GM19468 (cell line): ENCODE measurements at regions not wholly inside any gene's neighbourhood (a gene's known extent, or its start where the extent isn't known, plus 50 kb on each side); places are given as distances from the start of the nearest gene placed in this dataset.
"Not testable (repeated sequence)": the region's sequence is repeated elsewhere in the genome, so short reads cannot be mapped to it uniquely, and the experiment has no call there.

Source experiments
- ATAC-seq: cut with Tn5 transposase; IDR thresholded peaks from one replicate; pipeline ENCODE4 v1.9.1; 2021; ENCODE audit warnings: mild to moderate bottlenecking, moderate library complexity, moderate number of reproducible peaks; ENCODE audit not compliant: unreplicated experiment; ENCODE audit errors: extremely low read depth

DNA sequence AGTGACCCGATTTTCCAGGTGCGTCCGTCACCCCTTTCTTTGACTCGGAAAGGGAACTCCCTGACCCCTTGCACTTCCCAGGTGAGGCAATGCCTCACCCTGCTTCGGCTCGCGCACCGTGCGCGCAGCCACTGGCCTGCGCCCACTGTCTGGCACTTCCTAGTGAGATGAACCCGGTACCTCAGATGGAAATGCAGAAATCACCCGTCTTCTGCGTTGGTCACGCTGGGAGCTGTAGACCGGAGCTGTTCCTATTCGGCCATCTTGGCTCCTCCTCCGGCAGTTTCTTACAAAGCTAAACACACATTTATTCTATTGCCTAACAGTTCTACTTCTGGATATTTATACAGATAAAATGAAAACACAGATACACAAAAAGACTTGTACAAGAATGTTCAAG, 527.6 kb upstream of the LRRN3 start:
- ATAC-seq, result not testable (repeated sequence)

DNA sequence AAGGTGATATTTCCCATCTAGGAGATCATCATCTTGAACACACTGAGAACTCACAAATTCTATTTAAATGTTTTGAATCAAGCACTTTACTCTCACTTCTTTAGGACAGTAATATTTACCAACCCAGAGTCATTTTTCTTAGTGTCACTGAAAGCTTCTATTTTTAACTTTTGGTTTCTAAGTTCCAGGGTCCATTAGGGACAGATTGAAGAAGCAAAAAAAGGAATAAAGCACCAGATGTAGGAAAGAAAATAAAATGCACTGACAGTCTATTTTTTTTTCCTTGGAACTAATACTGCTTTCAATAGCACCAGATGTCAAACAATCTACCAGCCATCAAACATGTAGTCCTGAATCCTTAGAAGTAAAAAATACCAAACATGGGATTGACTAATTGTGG, 526.7 kb upstream of the LRRN3 start:
- ATAC-seq, result no peak

DNA sequence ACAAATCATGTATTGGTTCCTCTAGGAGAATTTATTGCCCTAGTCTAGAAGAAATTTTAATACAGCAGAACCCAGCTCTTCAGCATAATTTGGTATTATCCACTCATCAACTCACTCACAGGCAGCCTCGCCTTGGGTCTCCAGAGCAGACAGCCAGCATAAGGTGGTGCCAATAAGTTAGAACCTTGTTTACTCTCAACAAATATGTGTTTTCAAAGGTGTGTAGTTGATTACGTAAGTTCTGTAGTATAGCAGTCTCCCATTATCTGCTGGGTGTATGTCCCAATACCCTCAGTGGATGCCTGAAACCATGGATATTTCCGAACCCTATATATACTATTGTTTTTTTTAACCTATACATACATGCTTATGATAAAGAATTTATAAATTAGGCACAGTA, 522.5 kb upstream of the LRRN3 start:
- ATAC-seq, result no peak

DNA sequence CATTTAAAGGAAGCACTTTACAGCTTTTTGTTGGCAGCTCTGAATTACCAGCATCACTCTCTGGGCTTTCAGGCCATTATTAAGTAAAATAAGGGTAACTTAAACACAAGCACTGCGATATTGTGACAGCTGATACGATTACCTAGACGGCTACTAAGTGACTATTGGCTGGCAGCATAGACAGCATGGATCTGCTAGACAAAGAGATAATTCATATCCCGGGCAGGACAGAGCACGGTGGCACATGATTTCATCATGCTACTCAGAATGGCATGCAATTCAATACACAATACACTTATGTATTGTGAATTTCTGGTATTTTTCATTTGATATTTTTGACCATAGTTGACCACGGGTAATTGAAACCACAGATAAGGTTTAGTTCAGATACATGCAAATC, 522.0 kb upstream of the LRRN3 start:
- no peak for ATAC-seq

DNA sequence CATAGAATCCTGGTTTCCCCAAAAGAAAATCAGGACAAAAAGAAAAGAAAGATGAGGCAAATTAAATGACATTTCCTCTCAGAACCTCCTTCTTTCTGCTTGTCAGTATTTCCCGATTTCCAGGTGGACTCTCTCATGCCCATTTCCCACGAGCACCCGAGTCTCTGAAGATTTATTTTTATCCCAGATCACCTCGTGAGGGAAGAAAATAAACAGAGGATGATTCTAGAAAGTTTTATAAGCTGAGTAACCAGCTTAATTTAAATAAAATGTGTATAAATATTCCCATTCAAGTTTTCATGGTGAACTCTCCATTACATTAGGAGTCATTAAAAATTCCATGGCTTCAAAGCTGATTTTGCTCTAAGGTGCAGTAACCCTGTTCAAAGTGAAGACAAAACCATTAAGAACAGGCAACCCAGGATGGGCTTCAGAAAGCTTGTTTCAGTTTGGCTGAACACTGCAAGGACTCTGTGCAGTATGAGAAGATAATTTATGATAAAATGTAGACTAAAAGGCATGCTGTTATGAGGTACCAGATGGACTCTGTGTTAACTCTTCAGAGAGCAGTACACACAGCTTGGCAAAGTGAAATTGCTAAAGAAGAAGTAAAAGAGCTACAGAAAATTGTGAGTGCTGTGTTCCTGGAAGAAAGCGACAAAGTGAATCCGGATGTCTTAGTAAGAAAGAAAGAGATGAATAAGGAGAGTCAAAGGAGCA, 521.3 kb upstream of the LRRN3 start:
- ATAC-seq, result no peak

DNA sequence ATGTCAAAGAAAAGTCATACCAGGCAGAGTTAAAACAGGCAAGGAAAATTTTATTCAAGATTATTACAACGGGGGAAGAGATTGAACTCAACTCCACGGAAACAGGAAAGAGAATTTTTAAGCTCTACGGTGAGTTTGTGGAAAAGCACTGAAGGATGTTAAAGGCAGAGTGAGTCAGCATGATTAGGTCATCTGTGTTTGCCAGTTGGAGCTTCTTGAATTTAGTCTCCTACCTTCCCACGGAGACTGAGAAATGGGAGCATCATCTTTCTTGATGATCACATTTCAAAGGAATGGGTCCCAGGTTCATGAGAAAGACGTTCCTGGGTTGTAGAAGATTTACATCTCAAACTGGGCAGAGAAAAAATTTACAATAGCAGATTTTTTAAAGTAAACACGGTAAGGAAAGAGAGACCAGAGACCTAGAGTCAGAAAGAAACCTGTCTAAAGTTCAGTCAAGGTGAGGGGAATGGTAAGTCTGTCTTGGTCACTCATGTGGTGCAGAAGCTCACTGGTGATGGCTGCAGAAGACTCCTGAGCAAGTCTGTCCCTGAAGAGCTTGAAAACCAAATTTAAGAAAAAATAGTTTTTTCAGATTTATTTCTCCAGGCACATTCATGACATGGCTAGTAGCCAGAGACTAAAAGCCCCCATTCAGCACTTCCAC, 516.9 kb upstream of the LRRN3 start:
- no peak for ATAC-seq

DNA sequence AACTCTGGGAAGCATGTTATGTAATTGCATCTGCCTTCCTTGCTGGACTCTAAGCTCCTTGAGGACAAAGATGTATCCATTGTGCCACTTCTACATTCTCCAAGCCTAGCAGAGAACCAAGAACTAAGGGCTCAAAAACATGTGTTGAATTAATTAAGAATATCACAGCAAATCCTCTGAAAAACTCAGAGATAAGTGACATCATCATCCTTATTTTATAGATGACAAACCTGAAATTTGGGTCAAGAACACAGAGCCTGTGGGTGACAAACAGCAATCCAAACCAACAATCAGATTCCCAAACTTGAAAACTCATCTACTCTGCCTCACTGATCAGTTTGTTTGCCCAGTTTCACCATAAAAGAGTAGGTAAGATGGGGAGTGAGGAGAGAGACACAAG, 503.6 kb upstream of the LRRN3 start:
- no peak for ATAC-seq

DNA sequence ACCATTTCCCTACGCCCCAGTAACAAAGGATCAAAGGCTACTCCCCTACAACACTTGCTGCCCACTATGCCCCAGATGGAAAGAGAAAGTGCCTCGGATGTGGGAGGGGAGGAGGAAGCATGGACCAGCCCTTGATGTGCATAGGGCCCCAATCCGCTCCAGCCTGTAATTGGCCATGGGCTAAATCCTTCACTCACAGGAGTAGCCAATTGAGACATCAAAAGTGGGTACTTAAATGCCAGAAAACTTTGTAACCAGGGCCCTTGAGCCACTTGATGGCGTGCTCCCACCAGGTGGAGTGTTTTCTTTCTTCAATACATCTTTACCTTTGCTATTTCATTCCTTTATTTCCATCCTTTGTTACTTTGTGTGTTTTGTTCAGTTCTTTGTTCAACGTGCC, 500.5 kb upstream of the LRRN3 start:
- no peak for ATAC-seq

DNA sequence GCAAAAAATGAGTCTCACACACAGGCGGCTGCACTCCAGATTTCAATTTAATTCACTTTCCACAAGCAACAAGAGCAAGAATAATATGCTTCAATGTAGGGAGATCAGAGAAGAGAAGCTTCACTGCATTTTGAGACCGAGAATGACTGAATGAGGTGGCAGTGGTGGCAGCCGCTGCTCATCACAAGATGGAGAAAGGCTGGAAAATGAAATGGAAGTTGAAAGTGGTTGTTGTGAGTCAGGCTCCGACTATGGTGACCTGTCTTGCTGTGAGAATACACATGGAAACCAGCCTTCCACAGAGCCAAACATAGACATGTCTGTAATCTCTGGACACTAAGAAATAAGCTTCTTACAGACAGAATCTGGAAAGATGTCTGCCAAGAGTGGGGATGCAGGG, 499.6 kb upstream of the LRRN3 start:
- no peak for ATAC-seq

DNA sequence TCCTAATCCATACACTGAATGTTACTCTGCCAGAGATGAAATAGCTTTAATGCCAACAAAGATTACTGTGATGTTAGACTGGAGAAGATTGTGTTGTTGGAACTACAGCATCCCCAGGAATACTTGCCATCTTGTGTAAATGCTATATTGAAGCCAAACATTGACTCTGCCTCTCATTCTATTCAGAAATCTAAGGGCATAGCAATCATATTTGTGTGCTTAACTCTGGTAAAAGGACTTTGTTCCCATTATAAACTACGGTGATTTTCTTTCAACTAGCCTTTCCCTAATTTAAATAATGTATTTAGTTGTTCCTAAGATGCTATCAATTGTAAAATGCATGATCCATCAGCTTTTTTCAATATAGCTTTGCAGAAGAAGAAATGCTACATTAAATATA, 498.4 kb upstream of the LRRN3 start:
- no peak for ATAC-seq

DNA sequence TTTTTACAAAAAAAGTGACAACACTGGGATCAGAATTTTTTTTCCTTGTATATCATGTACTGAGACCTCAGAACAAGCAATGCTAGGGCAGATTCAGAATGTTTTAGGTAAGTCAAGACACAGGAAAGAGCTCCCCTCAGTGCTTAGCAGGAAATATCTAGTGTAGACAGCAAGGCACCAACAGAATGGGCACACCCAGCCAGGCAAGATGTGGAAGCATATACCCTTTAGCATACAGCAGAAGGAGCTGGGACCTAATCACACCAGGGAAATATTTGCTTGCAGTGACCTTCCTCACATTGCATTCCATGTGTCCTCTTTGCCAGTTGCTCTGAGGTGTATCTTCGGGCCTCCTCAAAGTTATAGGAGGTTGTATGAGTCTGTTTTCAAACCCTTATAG, 497.6 kb upstream of the LRRN3 start:
- no peak for ATAC-seq

DNA sequence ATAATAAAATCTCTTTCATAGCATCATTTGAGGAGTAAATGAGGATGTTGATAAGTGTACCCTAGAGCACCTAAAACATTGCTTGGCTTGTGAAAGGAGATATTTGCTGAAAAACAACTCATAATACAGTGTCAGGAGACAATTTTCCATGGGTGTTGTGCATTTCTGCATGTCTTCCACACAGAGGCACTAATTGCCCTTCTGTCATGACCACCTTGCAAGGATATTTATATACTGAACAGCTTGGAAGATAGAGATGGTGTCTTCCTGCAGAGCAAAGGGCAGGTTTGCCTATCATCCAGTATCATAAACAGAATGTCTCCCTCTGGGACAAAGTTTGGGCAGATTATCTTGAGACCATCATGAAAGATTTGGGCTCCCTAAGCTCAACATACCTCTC, 495.2 kb upstream of the LRRN3 start:
- ATAC-seq, result no peak

DNA sequence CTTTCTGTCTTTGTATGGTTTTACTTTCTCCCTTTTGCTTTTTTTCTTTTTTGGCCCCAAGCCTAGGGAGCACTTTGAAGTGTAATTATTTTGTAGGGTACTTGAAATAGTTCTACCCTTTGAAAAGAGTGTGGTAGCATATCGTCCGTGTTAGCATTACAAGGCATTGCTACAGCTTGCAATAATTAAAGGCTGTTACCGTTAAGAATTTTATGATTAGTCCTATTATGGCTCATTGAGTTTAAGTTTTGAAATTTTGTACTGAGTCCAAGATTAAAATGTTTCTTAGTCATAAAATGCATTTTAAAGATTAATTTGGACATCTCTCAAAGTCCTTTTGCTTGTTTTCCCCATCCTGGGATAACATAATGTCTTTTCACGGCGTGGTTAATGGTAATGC, 490.0 kb upstream of the LRRN3 start:
- no peak for ATAC-seq

DNA sequence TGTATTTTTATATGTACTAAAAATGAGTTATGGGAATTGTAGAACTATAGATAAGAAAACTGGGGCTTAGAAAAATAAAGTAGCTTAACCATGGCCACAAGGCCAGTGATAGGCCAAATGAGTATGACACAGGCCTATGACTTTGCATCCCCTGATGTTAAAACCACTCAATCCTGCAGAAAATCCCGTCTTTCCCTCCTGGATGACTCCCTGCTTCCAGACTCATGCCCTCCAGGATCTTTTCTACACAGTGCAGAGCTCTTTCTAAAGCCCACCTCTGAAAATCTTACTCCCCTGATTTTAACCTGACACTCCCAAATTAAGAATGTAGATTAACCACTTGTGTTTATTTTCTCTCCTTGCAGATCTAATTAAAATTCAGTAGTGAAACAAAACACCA, 489.2 kb upstream of the LRRN3 start:
- ATAC-seq, result no peak

DNA sequence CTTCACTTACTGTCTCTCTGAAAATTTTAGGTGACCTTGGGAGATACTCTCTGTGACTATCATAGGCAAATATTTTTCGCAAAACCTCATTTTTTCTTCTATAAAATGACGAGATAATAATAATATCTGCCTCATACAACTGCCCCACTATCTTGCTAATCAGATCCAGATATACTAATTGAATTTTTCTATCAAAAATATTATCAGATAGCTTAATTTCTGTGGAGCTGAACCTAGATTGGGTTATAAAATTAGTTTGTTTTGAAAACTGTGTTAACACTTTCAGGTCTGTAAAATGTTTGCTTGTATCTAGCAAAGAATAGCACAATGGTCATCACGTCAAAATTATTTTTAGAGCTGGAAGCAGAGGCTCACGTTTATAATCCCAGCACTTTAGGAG, 486.7 kb upstream of the LRRN3 start:
- no peak for ATAC-seq

DNA sequence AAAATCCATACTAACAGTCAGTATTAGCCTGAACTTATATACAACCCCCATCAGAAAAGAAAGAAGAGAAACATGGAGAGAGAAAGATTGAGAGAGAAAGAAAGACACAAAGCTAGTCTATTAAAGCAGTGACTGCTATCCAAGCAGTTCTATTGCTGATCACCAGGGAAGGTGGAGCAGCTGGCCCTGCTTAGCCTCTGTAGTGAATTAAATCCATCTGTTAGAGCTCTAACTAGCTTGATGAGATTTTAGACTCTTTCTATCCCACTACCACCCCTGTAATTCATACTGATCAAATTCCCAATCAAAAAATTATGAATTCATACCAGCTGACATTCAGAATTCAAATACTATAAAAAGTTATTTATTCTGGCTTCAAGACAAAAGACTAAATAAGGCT, 486.0 kb upstream of the LRRN3 start:
- no peak for ATAC-seq

DNA sequence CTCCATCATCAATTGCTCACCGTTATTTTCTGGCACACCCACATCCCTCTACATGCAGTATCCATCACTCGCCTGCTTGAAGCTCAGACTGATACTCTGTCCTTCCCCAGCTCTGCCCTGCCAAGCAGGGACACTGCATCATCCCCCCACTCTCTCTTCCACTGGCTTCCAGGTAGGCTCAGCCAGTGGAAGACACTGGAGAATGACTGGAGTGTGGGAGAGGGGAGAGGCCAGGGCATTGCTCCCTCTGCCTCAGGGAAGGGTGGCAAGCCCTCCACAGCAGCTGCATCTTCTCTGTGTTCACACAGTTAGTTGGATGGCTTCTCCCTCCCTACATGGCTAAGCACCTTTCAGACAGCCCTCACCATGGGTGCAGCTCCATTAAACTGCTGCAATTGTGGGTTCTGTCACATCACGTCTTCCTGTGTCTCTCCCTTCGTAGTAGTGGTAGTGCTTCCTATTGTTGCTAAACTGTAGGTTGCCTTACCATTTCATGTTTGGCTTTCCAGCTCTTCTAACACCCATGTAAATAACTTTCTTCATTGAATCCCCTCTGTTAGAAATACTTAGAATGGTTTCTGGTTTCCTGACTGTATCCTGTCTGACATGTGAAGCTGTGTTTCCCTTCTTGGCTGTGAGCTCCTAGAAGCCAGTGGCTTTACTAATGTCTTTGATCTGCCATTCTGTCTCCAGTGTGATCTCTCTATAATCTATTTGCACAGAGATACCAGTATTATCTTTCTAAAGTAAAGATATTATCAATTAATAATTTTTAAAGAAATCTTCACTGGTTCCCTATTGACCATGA, 483.7 kb upstream of the LRRN3 start:
- no peak for ATAC-seq

DNA sequence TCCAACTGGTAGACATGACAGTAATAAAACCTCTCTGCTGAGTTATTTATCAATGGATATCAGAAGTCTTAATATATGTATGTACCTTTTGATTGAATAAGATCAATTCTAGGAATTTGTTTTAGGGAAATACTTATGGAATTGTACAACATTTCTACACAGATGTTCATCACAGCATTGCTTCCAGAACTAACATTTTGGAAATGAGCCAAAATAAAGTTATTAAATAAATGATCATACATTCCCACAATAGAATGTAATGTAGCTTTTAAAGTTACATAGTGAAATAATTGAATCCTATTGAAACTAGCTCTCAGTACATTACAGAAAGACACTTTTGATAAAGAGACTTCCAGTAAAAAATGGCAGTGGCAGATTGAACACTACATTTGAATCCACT, 481.6 kb upstream of the LRRN3 start:
- ATAC-seq, result no peak

DNA sequence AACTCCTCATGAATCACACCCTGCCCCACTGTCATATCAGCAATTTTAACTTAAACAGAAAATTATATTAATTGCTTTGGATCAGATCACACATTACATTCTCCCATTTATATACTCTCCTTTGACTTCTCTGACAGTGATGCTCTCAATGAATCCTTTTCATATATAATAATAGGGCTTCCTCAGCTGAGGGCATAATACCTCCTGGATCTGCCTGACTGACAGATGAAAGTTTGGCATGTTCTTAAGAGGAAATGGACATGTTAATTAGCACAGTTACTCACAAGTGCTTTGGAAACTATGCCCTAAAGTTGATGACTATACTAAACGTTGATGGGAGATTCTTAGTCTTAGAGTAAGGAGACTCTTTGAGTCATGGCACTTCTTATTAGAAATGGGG, 478.2 kb upstream of the LRRN3 start:
- ATAC-seq, result no peak
